GM12892 (cell line): ENCODE measurements at regions not wholly inside any gene's neighbourhood (a gene's known extent, or its start where the extent isn't known, plus 50 kb on each side); places are given as distances from the start of the nearest gene placed in this dataset.

Experiments
- POLR2A ChIP-seq: IDR thresholded peaks from 2 replicates; pipeline ENCODE4 v1.6.1; 2011; ENCODE audit warnings: low read depth, low read length, control low read depth
- TAF1 ChIP-seq: IDR thresholded peaks from 2 replicates; pipeline ENCODE4 v1.6.1; 2011; ENCODE audit warnings: low read depth, mild to moderate bottlenecking, control low read depth, low read length, borderline replicate concordance

DNA sequence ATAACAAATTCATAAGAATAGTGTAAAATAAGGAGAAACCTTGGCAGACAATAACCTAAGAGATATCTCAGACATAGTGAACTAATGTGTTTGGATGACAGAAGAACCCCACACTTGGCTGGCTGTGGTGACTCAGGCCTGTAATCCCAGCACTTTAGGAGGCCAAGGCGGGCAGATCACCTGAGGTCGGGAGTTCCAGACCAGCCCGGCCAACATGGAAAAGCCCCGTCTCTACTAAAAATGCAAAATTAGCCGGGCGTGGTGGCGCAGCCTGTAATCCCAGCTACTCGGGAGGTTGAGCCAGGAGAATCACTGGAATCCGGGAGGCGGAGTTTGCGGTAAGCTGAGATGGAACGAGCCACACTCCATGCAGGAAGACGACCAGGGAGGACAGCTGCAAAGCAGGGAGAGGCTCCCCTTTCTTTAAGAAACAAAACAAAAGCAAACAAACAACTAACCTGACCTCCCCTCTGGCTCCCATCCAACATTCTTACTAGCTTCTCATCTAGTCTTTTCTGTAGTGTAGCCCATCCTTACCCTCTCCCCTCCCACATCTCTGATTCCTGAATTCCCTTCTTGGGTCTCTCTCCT is 84.2 kb downstream of the ZNF280B start:
- TF ChIP-seq POLR2A, result no peak
- TF ChIP-seq TAF1, result no peak
